Testis (tissue), 2 donors: ENCODE measurements at regions not wholly inside any gene's neighbourhood (a gene's known extent, or its start where the extent isn't known, plus 50 kb on each side); places are given as distances from the start of the nearest gene placed in this dataset.
"Not testable (repeated sequence)": the region's sequence is repeated elsewhere in the genome, so short reads cannot be mapped to it uniquely, and the experiment has no call there.

Source experiments
- DNase-seq: peaks from one replicate; pipeline ENCODE4 v3.0.0-alpha.2; 2019
- H3K27ac ChIP-seq, 2 donors: fragments of 200-600 bp; sonication (generic); one replicate each; pipeline ENCODE4 v1.5.1; 2019
- H3K27me3 ChIP-seq: fragments of 200-600 bp; sonication (generic); one replicate; pipeline ENCODE4 v1.5.1; 2019
- H3K36me3 ChIP-seq: fragments of 200-600 bp; sonication (generic); one replicate; pipeline ENCODE4 v1.5.1; 2017; ENCODE audit warnings: low read depth; ENCODE audit errors: missing control alignments
- H3K4me1 ChIP-seq: fragments of 200-600 bp; sonication (generic); one replicate; pipeline ENCODE4 v1.5.1; 2019
- H3K4me3 ChIP-seq, 2 donors: fragments of 200-600 bp; sonication (generic); one replicate each; pipeline ENCODE4 v1.5.1; 2017 to 2019
- H3K9me3 ChIP-seq: fragments of 200-600 bp; sonication (generic); one replicate; pipeline ENCODE4 v1.5.1; 2017
- POLR2A ChIP-seq: fragments of 450-650 bp; IDR thresholded peaks from one replicate; pipeline ENCODE4 v1.6.1; 2017; ENCODE audit warnings: antibody characterized with exemption, mild to moderate bottlenecking, moderate library complexity
- WGBS, 2 donors: methylation state at CpG; one replicate each; pipeline ENCODE4 v1.1.5; 2018; 5-methylcytosine and 5-hydroxymethylcytosine counted together
- intact Hi-C: fragments of 100-400 bp; cut with DNase I; formaldehyde crosslinking; loops from one replicate; pipeline ENCODE4 v1.15.1; 2023; ENCODE audit warnings: low total_unique reads
- TF ChIP-seq, protein P1 (sequence below), 3 experiments: fragments of 450-650 bp in 2 of 3; fragments of 200-600 bp in 1 of 3; sonication (generic) in 1 of 3; IDR thresholded peaks; one replicate each; pipeline ENCODE4 v1.5.1; 2016 to 2019; ENCODE audit warnings: antibody characterized with exemption in 3 of 3, mild to moderate bottlenecking in 2 of 3, moderate library complexity in 1 of 3

DNA sequence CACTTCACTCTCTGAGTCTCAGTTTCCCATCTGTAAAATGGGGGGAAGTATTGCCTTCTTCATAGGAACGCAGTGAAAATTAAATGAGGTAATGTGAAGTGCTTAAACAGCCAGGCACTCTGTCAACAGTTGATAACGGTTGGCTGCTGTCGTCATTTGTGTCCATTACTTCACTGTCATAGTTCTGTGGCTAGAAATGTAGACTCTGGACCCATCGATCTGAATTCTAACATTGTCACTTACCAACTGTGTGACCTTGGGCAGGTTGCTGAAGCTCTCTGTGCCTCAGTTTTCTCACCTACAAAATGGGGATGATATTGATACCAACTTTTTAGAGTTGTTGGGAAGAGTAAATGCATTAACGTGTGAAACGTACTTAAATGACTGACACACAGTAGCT, 152.6 kb downstream of the PTPRU start:
- no peaks in the 10 kb centered on the region for H3K4me1 ChIP-seq
- no peak overlapping the region for H3K4me3 ChIP-seq
- WGBS, 2 donors = 89 to 90% methylated on average over 6 of the region's 6 CpGs
- no peaks in the 10 kb centered on the region for H3K27me3 ChIP-seq
- intact Hi-C loops = no loop called here
- TF ChIP-seq POLR2A = no peak
- H3K9me3 ChIP-seq = no peaks in the 10 kb centered on the region
- DNase-seq = no peak
- no peak overlapping the region for H3K27ac ChIP-seq
- no peaks in the 10 kb centered on the region for H3K36me3 ChIP-seq

DNA sequence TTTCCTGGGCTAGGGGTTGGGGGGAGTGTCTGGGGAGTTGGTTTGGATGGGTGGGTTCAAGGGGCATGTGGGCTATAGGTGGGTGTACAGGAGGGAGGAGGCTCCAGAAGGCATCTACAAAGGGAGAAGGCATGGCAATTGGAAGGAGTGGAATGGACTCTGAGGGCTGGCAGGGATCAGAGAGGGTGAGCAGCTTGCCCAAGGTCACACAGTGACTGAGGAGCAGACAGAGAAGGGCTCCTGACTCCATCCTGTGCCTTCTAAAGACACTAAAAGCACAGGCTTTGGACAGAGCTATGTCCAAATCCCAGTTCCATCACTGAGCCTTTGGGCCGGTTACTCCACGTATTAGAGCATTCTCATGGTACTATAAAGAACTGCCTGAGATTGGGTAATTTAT, 151.8 kb downstream of the PTPRU start:
- Histone ChIP-seq H3K9me3 (no peaks in the 10 kb centered on the region), H3K36me3 (no peaks in the 10 kb centered on the region), H3K4me3 (no peak overlapping the region), H3K27ac (no peak overlapping the region), H3K27me3 (no peaks in the 10 kb centered on the region), H3K4me1 (no peaks in the 10 kb centered on the region)
- intact Hi-C loops = no loop called here
- 90 to 94% methylated on average over 2 of the region's 2 CpGs for WGBS, 2 donors
- TF ChIP-seq, protein P1, sequence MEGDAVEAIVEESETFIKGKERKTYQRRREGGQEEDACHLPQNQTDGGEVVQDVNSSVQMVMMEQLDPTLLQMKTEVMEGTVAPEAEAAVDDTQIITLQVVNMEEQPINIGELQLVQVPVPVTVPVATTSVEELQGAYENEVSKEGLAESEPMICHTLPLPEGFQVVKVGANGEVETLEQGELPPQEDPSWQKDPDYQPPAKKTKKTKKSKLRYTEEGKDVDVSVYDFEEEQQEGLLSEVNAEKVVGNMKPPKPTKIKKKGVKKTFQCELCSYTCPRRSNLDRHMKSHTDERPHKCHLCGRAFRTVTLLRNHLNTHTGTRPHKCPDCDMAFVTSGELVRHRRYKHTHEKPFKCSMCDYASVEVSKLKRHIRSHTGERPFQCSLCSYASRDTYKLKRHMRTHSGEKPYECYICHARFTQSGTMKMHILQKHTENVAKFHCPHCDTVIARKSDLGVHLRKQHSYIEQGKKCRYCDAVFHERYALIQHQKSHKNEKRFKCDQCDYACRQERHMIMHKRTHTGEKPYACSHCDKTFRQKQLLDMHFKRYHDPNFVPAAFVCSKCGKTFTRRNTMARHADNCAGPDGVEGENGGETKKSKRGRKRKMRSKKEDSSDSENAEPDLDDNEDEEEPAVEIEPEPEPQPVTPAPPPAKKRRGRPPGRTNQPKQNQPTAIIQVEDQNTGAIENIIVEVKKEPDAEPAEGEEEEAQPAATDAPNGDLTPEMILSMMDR (IDR thresholded peaks at IDR 0.05) = no peak
- TF ChIP-seq POLR2A = no peak
- DNase-seq = no peak

DNA sequence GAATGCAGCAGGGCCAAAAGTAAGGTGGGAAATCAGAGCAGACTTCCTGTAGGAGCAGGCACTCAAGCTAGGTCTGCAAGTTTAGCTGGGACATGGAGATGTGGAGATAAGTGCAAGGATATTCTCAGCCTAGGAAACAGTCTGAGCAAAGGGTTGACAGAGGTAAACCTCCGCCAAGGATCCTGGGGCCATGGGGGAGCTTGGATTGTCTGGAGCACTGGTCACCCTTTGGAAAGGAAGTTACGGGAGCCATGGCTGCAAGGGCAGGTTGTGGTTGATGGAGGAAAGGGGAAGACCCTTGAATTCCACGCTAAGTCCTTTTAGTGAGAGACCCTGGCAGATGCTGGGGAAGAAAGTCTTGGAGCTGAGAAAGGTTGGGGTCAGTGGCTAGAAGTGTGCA, 150.9 kb downstream of the PTPRU start:
- Histone ChIP-seq H3K27me3 (no peaks in the 10 kb centered on the region), H3K4me1 (no peaks in the 10 kb centered on the region), H3K4me3 (no peak overlapping the region), H3K27ac (no peak overlapping the region), H3K36me3 (no peaks in the 10 kb centered on the region), H3K9me3 (no peaks in the 10 kb centered on the region)
- intact Hi-C loops = no loop called here
- WGBS, 2 donors = 87 to 89% methylated on average over 3 of the region's 3 CpGs
- no peak for TF ChIP-seq POLR2A
- TF ChIP-seq, protein P1 (IDR thresholded peaks at IDR 0.05) = no peak
- DNase-seq = no peak

DNA sequence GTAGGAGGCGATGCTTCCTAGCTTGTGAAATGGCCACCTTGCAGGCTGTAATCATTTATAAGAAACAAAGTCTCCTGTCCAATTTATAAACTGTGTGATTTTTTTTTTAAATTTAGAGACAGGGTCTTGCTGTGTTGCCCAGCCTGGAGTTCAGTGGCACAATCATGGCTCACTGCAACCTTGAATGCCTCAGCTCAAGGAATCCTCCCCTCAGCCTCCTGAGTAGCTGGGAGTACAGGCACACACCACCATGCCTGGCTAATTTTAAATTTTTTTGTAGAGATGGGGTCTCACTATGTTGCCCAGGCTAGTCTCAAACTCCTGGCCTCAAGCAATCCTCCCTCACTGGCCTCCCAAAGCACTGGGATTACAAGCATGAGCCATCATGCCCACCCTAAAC, 150.1 kb downstream of the PTPRU start:
- H3K4me3 ChIP-seq, DNase-seq, intact Hi-C loops, H3K36me3 ChIP-seq, H3K27ac ChIP-seq, H3K9me3 ChIP-seq, H3K4me1 ChIP-seq, H3K27me3 ChIP-seq: not testable (repeated sequence)
- WGBS, 2 donors = 88 to 95% methylated on average over 1 of the region's 1 CpG

DNA sequence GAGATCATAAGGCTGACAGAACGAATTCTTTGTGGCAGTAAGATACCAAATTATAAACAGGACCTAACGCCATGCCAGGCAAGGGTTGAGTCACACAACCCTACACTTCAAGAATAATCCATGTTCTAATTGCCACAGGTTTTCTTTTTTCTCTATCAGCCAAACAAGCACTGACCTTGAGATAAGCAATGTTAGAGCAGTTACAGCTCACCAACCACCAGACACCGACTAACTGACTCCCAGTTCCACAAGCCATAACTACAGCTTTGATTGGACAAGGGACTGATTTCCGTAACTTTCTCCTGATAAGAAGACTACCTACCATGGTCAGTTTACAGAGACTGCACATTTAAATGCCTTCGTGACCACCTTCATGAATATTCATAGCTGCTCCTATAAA, 149.6 kb downstream of the PTPRU start:
- Histone ChIP-seq H3K4me1 (no peaks in the 10 kb centered on the region), H3K36me3 (no peaks in the 10 kb centered on the region), H3K9me3 (no peaks in the 10 kb centered on the region), H3K27me3 (no peaks in the 10 kb centered on the region), H3K4me3 (no peak overlapping the region), H3K27ac (no peak overlapping the region)
- DNase-seq = peak; percentile 7
- TF ChIP-seq, protein P1 (IDR thresholded peaks at IDR 0.05) = no peak
- TF ChIP-seq POLR2A = no peak
- WGBS, 2 donors = 60 to 61% methylated on average over 5 of the region's 5 CpGs
- intact Hi-C loops = no loop called here

DNA sequence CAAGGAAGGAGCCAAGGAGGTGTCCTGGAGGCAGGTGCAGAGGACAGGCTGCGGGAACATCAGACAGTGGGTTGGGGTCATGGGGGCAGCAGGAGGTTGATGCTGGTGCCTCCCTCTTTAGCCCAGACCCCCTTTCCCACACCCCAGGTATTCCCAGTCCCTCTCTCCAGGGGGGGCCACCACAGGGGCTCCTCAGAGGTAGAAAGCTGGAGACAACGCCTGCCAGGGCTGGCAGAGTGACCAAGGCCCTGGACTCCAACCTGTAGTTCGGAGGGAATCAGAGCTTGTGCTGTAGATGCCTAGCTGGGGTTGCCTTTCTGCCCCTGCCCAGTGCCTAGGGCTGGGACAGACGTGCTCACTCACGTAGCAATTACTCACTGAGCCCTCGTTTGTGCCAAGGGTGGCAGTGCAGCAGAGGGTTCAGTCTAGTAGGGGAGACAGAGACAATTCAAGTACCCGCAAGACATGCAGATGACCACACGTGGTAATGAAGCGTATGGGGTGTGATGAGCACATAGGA, 148.2 kb downstream of the PTPRU start:
- Histone ChIP-seq H3K4me3 (no peak overlapping the region), H3K27me3 (no peaks in the 10 kb centered on the region), H3K4me1 (no peaks in the 10 kb centered on the region), H3K9me3 (no peaks in the 10 kb centered on the region), H3K36me3 (no peaks in the 10 kb centered on the region), H3K27ac (no peak overlapping the region)
- intact Hi-C loops = no loop called here
- TF ChIP-seq, protein P1 (IDR thresholded peaks at IDR 0.05) = no peak
- TF ChIP-seq POLR2A = no peak
- WGBS, 2 donors = 88 to 89% methylated on average over 9 of the region's 9 CpGs
- no peak for DNase-seq
